PC-9 (cell line): ENCODE measurements at regions not wholly inside any gene's neighbourhood (a gene's known extent, or its start where the extent isn't known, plus 50 kb on each side); places are given as distances from the start of the nearest gene placed in this dataset.

Source experiments
- BruUV-seq: library from RNA; stranded (reverse); fragments of 400-500 nt; replicated peaks from 2 replicates; lab custom pipeline; 2021; lab: Mats Ljungman, UMichigan
- CTCF ChIA-PET: fragments of 300-600 bp; sonication (Branson Sonifier 250); formaldehyde crosslinking; loops from one replicate; lab custom pipeline; 2022; ENCODE audit warnings: antibody characterized with exemption; lab: Charles Lee
- POLR2A ChIA-PET: fragments of 300-600 bp; sonication (Branson Sonifier 250); formaldehyde crosslinking; loops from one replicate; lab custom pipeline; 2022; ENCODE audit warnings: antibody characterized with exemption; ENCODE audit not compliant: unreplicated experiment; lab: Charles Lee
- DNase-seq, 2 experiments: peaks; one replicate each; pipeline versions ENCODE4 v3.0.0 to v3.0.0-alpha.2; 2015 to 2022; ENCODE audit warnings: mixed read lengths in 1 of 2
- H2AFZ ChIP-seq: fragments of 200-600 bp; sonication (generic); 2 replicates; pipeline ENCODE4 v1.8.1; 2017; ENCODE audit warnings: antibody characterized with exemption
- H3F3A ChIP-seq: fragments of 200-600 bp; sonication (generic); 2 replicates; pipeline ENCODE4 v1.8.1; 2017; ENCODE audit warnings: antibody characterized with exemption, mild to moderate bottlenecking, low read depth; ENCODE audit not compliant: insufficient read depth
- H3K27ac ChIP-seq: fragments of 200-600 bp; sonication (generic); 2 replicates; pipeline ENCODE4 v1.6.1; 2016; ENCODE audit warnings: mixed run types
- H3K27me3 ChIP-seq: fragments of 200-600 bp; sonication (generic); 2 replicates; pipeline ENCODE4 v1.6.1; 2016; ENCODE audit warnings: low read depth, mixed run types; ENCODE audit not compliant: insufficient read depth
- H3K36me3 ChIP-seq: fragments of 200-600 bp; sonication (generic); 2 replicates; pipeline ENCODE4 v1.6.1; 2016; ENCODE audit warnings: low read depth, mixed run types
- H3K4me1 ChIP-seq: fragments of 200-600 bp; sonication (generic); replicated peaks from 2 replicates; pipeline ENCODE4 v1.6.1; 2016; ENCODE audit warnings: mixed run types; ENCODE audit not compliant: insufficient read depth
- H3K4me2 ChIP-seq: fragments of 200-600 bp; sonication (generic); 2 replicates; pipeline ENCODE4 v1.6.1; 2017; ENCODE audit warnings: mixed run types
- H3K4me3 ChIP-seq: fragments of 200-600 bp; sonication (generic); 2 replicates; pipeline ENCODE4 v1.6.1; 2016; ENCODE audit warnings: mixed run types
- H3K79me2 ChIP-seq: fragments of 200-600 bp; sonication (generic); 2 replicates; pipeline ENCODE4 v1.6.1; 2017; ENCODE audit warnings: low read depth, mixed run types
- H3K9me2 ChIP-seq: fragments of 200-600 bp; sonication (generic); 2 replicates; pipeline ENCODE4 v1.8.1; 2017; ENCODE audit warnings: mild to moderate bottlenecking; ENCODE audit not compliant: insufficient read depth
- H3K9me3 ChIP-seq: fragments of 200-600 bp; sonication (generic); 2 replicates; pipeline ENCODE4 v1.8.1; 2016; ENCODE audit warnings: low read depth; ENCODE audit not compliant: insufficient read depth
- H4K20me1 ChIP-seq: fragments of 200-600 bp; sonication (generic); 2 replicates; pipeline ENCODE4 v1.8.1; 2017; ENCODE audit not compliant: insufficient read depth
- EZH2 ChIP-seq: fragments of 200-600 bp; sonication (generic); IDR thresholded peaks from 2 replicates; pipeline ENCODE4 v1.8.0; 2017; ENCODE audit warnings: antibody characterized with exemption, low read depth
- intact Hi-C: fragments of 100-400 bp; cut with micrococcal nuclease; formaldehyde crosslinking; loops from one replicate; pipeline ENCODE4 v1.10.0; 2022; ENCODE audit not compliant: unreplicated experiment
- TF ChIP-seq, protein P1 (sequence below): fragments of 200-600 bp; sonication (generic); conservative IDR thresholded peaks from 2 replicates; pipeline ENCODE4 v1.6.1; 2017; ENCODE audit warnings: mixed run types, antibody characterized with exemption, mild to moderate bottlenecking, moderate library complexity

DNA sequence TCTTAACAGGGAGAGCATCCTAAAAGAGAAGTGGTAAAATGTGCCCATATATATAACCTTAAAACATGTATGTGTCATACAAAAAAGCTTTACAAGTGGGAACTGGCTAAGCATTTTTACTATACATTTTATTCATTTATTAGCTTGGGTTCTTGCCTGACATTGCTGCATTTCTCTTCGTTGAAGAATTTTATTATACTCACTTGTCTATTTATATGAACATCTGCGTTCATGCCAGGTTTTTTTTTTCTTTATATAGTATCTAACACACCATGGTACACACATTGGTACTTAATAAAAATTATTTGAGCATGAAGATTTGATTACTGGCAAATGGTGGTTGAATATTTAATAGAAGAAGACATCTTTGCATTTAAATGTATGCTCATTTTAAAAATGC, 492.3 kb downstream of the SPATA31D1 start:
- Histone ChIP-seq H2AFZ (no peak overlapping the region), H4K20me1 (no peaks in the 10 kb centered on the region), H3K27ac (no peak overlapping the region), H3K4me3 (no peak overlapping the region), H3K79me2 (no peaks in the 10 kb centered on the region), H3K4me2 (no peak overlapping the region), H3F3A (no peaks in the 10 kb centered on the region), H3K9me3 (no peaks in the 10 kb centered on the region), H3K9me2 (no peaks in the 10 kb centered on the region), H3K4me1 (no peaks in the 10 kb centered on the region), H3K27me3 (no peaks in the 10 kb centered on the region), H3K36me3 (no peaks in the 10 kb centered on the region)
- ChIA-PET CTCF (interaction anchor here (0.6 kb wide), 1 partner anchor 601 kb away, joined by 3 read pairs; no protein-coding TSS in a partner anchor), POLR2A (no interaction called here)
- intact Hi-C loops: no loop called here
- BruUV-seq: no TSS peak
- DNase-seq: no peak
- TF ChIP-seq EZH2: no peak
- TF ChIP-seq, protein P1, sequence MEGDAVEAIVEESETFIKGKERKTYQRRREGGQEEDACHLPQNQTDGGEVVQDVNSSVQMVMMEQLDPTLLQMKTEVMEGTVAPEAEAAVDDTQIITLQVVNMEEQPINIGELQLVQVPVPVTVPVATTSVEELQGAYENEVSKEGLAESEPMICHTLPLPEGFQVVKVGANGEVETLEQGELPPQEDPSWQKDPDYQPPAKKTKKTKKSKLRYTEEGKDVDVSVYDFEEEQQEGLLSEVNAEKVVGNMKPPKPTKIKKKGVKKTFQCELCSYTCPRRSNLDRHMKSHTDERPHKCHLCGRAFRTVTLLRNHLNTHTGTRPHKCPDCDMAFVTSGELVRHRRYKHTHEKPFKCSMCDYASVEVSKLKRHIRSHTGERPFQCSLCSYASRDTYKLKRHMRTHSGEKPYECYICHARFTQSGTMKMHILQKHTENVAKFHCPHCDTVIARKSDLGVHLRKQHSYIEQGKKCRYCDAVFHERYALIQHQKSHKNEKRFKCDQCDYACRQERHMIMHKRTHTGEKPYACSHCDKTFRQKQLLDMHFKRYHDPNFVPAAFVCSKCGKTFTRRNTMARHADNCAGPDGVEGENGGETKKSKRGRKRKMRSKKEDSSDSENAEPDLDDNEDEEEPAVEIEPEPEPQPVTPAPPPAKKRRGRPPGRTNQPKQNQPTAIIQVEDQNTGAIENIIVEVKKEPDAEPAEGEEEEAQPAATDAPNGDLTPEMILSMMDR: no peak

- CTCF ChIA-PET: no interaction called here
- DNase-seq: no peak
- Histone ChIP-seq H4K20me1 (no peaks in the 10 kb centered on the region), H3K79me2 (no peaks in the 10 kb centered on the region), H3F3A (no peaks in the 10 kb centered on the region), H3K9me3 (no peaks in the 10 kb centered on the region), H2AFZ (no peak overlapping the region), H3K4me1 (no peaks in the 10 kb centered on the region), H3K27me3 (no peaks in the 10 kb centered on the region), H3K4me3 (no peak overlapping the region), H3K9me2 (no peaks in the 10 kb centered on the region), H3K27ac (no peak overlapping the region), H3K4me2 (no peak overlapping the region), H3K36me3 (no peaks in the 10 kb centered on the region)
- TF ChIP-seq, protein P1: no peak
- no peak for TF ChIP-seq EZH2
- POLR2A ChIA-PET: no interaction called here
- intact Hi-C loops: no loop called here
- no TSS peak for BruUV-seq
Measured at GRCh38 chr9:82487935-82488312, 499.4 kb downstream of the SPATA31D1 start.

DNA sequence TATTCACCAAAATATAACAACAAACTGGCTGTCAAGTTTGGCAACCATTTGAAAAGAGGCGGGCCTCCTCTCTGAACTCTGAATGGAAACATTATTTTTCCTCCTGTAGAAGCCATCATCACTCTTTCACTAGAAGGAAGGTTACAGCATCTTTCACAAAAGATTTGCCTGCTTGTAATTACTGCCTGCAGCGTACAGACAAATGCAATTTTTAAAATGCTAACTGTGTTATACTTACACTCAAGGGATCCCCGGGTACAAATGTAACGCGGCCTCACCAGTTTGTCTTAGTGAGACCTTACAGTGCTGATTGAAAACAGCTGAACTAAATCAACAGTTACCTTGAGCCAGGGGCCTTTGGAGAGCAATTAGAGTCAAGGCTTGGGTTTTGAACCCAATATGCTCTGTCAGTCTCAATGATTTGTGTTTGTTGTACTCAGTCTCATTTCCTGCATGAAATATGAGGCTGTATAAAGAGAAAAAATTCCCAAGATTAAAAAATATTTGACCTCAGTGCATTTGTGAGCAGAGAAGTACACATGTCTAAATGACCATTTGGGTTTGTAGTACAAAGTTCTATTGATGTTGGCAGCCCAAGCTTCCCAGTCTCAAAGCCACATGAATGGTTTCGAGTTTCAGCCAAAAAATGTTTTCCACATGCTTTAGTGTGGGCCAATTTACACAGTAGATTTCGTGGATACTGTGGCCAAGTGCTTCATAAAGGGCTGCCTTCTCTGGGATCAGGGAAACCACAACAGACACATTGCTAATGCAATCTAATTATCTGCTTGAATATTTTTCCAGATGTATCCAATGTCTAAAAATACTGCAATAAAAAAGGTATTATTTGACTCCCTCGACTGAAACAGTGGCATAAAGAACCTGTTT, 500.0 kb downstream of the SPATA31D1 start:
- H3K4me3 ChIP-seq: no peak overlapping the region
- H3K9me2 ChIP-seq: no peaks in the 10 kb centered on the region
- no peak overlapping the region for H2AFZ ChIP-seq
- no peaks in the 10 kb centered on the region for H3F3A ChIP-seq
- H3K9me3 ChIP-seq: no peaks in the 10 kb centered on the region
- H3K4me2 ChIP-seq: no peak overlapping the region
- no TSS peak for BruUV-seq
- TF ChIP-seq EZH2: no peak
- TF ChIP-seq, protein P1: no peak
- no peaks in the 10 kb centered on the region for H3K27me3 ChIP-seq
- no peaks in the 10 kb centered on the region for H3K79me2 ChIP-seq
- H3K27ac ChIP-seq: no peak overlapping the region
- intact Hi-C loops: no loop called here
- CTCF ChIA-PET: no interaction called here
- POLR2A ChIA-PET: no interaction called here
- no peaks in the 10 kb centered on the region for H4K20me1 ChIP-seq
- DNase-seq: no peak
- H3K4me1 ChIP-seq: no peaks in the 10 kb centered on the region
- H3K36me3 ChIP-seq: no peaks in the 10 kb centered on the region
